ENCODE measurements at regions not wholly inside any gene's neighbourhood (a gene's known extent, or its start where the extent isn't known, plus 50 kb on each side); places are given as distances from the start of the nearest gene placed in this dataset.

- TF ChIP-seq CTCF (conservative IDR thresholded peaks at IDR 0.05; ENCODE audit: low read length) (no peak), EZH2phosphoT487 (IDR thresholded peaks at IDR 0.05; ENCODE audit: borderline replicate concordance) (no peak)
These were observed 76.9 kb upstream of the RNPC3 start for GRCh38 chr1:103448560-103448959.
